Keratinocyte (primary cell): ENCODE measurements at regions not wholly inside any gene's neighbourhood (a gene's known extent, or its start where the extent isn't known, plus 50 kb on each side); places are given as distances from the start of the nearest gene placed in this dataset.

ENCODE experiments used
- DNase-seq: peaks from one replicate; pipeline ENCODE4 v3.0.0-alpha.2; 2011; ENCODE audit warnings: low read depth, missing footprints, low spot score
- FAIRE-seq: peaks from 2 replicates; lab custom pipeline; 2011; peaks lifted over from hg19 to GRCh38; lab: Jason Lieb, UNC
- H2AFZ ChIP-seq: 2 replicates; pipeline ENCODE4 v1.6.0; 2012; ENCODE audit warnings: low read length, control low read depth, inconsistent platforms; ENCODE audit not compliant: control insufficient read depth
- H3K27ac ChIP-seq: 2 replicates; pipeline ENCODE4 v1.5.1; 2011; ENCODE audit warnings: low read length; ENCODE audit not compliant: control insufficient read depth, insufficient read depth
- H3K27me3 ChIP-seq: 3 replicates; pipeline ENCODE4 v1.6.0; 2011; ENCODE audit warnings: low read length; ENCODE audit not compliant: control insufficient read depth, insufficient read depth; ENCODE audit errors: extremely low read depth
- H3K36me3 ChIP-seq, 2 experiments: 2 replicates in 1 of 2; 3 replicates in 1 of 2; pipeline ENCODE4 v1.5.1; 2011; ENCODE audit warnings: low read length in 2 of 2, mild to moderate bottlenecking in 1 of 2; ENCODE audit not compliant: control insufficient read depth in 2 of 2, insufficient read depth in 2 of 2; ENCODE audit errors: extremely low read depth in 1 of 2
- H3K4me1 ChIP-seq: 3 replicates; pipeline ENCODE4 v1.5.1; 2011; ENCODE audit warnings: low read length; ENCODE audit not compliant: control insufficient read depth, insufficient read depth; ENCODE audit errors: extremely low read depth
- H3K4me2 ChIP-seq: 3 replicates; pipeline ENCODE4 v1.6.0; 2011; ENCODE audit warnings: low read depth, low read length; ENCODE audit not compliant: control insufficient read depth, insufficient read depth; ENCODE audit errors: extremely low read depth
- H3K4me3 ChIP-seq, 3 experiments: fragments of 200-600 bp in 1 of 3; sonication (generic) in 1 of 3; 2 replicates in 2 of 3; 3 replicates in 1 of 3; pipeline ENCODE4 v1.5.1; 2011 to 2016; ENCODE audit warnings: low read length in 3 of 3, mild to moderate bottlenecking in 3 of 3, control low read depth in 2 of 3, inconsistent platforms in 1 of 3, low read depth in 1 of 3, mixed read lengths in 1 of 3, mixed run types in 1 of 3, moderate library complexity in 1 of 3; ENCODE audit not compliant: control insufficient read depth in 2 of 3, insufficient read depth in 2 of 3; ENCODE audit errors: extremely low read depth in 1 of 3
- H3K79me2 ChIP-seq: 2 replicates; pipeline ENCODE4 v1.6.0; 2012; ENCODE audit warnings: low read length; ENCODE audit not compliant: control insufficient read depth, insufficient read depth
- H3K9ac ChIP-seq: 3 replicates; pipeline ENCODE4 v1.6.0; 2011; ENCODE audit warnings: low read length; ENCODE audit not compliant: control insufficient read depth, insufficient read depth; ENCODE audit errors: extremely low read depth
- H3K9me1 ChIP-seq: 3 replicates; pipeline ENCODE4 v1.6.0; 2011; ENCODE audit warnings: low read length; ENCODE audit not compliant: control insufficient read depth, insufficient read depth; ENCODE audit errors: extremely low read depth
- H3K9me3 ChIP-seq: 2 replicates; pipeline ENCODE4 v1.5.1; 2012; ENCODE audit warnings: low read depth, low read length; ENCODE audit not compliant: control insufficient read depth
- H4K20me1 ChIP-seq: 3 replicates; pipeline ENCODE4 v1.6.0; 2011; ENCODE audit warnings: low read length; ENCODE audit not compliant: control insufficient read depth, insufficient read depth; ENCODE audit errors: extremely low read depth
- EZH2 ChIP-seq: IDR thresholded peaks from one replicate; pipeline ENCODE4 v1.6.1; 2012; ENCODE audit warnings: inconsistent platforms, mild to moderate bottlenecking, low read length, moderate library complexity
- dilution Hi-C: fragments of 300-500 bp; cut with MboI; formaldehyde crosslinking; loops from one replicate; pipeline ENCODE4 v1.7.0; 2020; ENCODE audit warnings: low sequenced_read_pairs; ENCODE audit not compliant: extremely low pct_ligation_motif_present
- TF ChIP-seq, protein P1 (sequence below), 3 experiments: IDR thresholded peaks in 1 of 3; conservative IDR thresholded peaks in 1 of 3; optimal IDR thresholded peaks in 1 of 3; 2 replicates in 2 of 3; 3 replicates in 1 of 3; pipeline versions ENCODE3 to v1.5.1; 2011; ENCODE audit warnings: low read length in 3 of 3, mild to moderate bottlenecking in 3 of 3, moderate library complexity in 2 of 3, control low read depth in 1 of 3, inconsistent platforms in 1 of 3; ENCODE audit not compliant: insufficient read depth in 2 of 3; ENCODE audit errors: extremely low read depth in 1 of 3

DNA sequence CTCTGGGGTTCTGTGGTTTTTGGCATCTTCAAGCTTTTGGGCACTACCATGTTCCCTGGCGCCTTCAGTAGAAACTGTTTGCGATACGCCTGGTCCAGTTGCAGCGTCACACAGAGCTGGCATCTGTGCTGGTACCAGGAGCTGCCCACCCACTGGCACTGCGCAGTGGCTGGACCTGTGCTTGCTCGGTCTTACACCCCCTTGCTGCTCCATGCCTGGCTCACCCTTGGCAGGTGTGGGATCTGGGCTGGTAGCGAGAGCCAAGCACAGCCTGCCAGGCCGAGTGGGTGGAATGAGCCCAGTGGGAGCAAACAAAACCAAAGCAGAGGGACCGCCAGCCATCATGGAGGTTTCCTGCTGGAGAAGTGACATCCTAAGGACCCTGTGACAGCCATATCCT, 170.2 kb upstream of the IRX2 start:
- TF ChIP-seq EZH2, result no peak
- TF ChIP-seq, protein P1, sequence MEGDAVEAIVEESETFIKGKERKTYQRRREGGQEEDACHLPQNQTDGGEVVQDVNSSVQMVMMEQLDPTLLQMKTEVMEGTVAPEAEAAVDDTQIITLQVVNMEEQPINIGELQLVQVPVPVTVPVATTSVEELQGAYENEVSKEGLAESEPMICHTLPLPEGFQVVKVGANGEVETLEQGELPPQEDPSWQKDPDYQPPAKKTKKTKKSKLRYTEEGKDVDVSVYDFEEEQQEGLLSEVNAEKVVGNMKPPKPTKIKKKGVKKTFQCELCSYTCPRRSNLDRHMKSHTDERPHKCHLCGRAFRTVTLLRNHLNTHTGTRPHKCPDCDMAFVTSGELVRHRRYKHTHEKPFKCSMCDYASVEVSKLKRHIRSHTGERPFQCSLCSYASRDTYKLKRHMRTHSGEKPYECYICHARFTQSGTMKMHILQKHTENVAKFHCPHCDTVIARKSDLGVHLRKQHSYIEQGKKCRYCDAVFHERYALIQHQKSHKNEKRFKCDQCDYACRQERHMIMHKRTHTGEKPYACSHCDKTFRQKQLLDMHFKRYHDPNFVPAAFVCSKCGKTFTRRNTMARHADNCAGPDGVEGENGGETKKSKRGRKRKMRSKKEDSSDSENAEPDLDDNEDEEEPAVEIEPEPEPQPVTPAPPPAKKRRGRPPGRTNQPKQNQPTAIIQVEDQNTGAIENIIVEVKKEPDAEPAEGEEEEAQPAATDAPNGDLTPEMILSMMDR (optimal IDR thresholded peaks at IDR 0.05 in 1 of 3, IDR thresholded peaks at IDR 0.05 in 1 of 3, conservative IDR thresholded peaks at IDR 0.05 in 1 of 3; ENCODE audit: extremely low read depth in 1 of 3, insufficient read depth in 2 of 3, low read length in 3 of 3), result no peak
- Histone ChIP-seq H4K20me1 (no peaks in the 10 kb centered on the region), H3K9ac (no peak overlapping the region), H3K4me1 (no peaks in the 10 kb centered on the region), H3K79me2 (no peaks in the 10 kb centered on the region), H2AFZ (no peak overlapping the region), H3K4me3 (no peak overlapping the region), H3K36me3 (no peaks in the 10 kb centered on the region), H3K4me2 (no peak overlapping the region), H3K9me3 (peaks cover 8% of the 10 kb centered on the region), H3K9me1 (no peaks in the 10 kb centered on the region), H3K27ac (no peak overlapping the region), H3K27me3 (no peaks in the 10 kb centered on the region)
- dilution Hi-C loops, result no loop called here
- DNase-seq (no peak), FAIRE-seq (no peak)

DNA sequence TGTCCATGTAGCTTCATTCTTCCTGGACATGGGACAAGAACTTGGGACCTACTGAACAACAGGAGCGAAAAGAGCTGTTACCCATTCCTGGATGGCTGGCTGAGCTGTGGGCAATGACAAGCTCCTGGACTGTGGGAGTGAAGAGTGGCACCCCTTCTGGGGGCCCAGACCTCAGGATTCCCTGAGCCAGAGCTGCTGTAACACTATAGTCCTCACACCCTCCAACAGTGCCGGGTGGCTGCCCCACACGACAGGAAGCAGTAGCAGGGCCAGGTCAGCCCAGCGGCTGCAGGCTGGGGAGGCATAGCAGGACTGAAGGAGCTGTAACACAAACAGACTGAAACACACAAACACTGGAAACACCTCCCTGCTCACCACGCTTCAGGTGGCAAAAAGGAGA, 169.7 kb upstream of the IRX2 start:
- H3K9me3 ChIP-seq, result peaks cover 8% of the 10 kb centered on the region
- H4K20me1 ChIP-seq, result no peaks in the 10 kb centered on the region
- no peak overlapping the region for H3K9ac ChIP-seq
- no peak overlapping the region for H3K4me2 ChIP-seq
- H3K4me3 ChIP-seq, result no peak overlapping the region
- H3K4me1 ChIP-seq, result no peaks in the 10 kb centered on the region
- no peak overlapping the region for H3K27ac ChIP-seq
- H3K9me1 ChIP-seq, result no peaks in the 10 kb centered on the region
- no peaks in the 10 kb centered on the region for H3K36me3 ChIP-seq
- H2AFZ ChIP-seq, result no peak overlapping the region
- FAIRE-seq (no peak), DNase-seq (no peak)
- no peaks in the 10 kb centered on the region for H3K79me2 ChIP-seq
- TF ChIP-seq, protein P1 (optimal IDR thresholded peaks at IDR 0.05 in 1 of 3, IDR thresholded peaks at IDR 0.05 in 1 of 3, conservative IDR thresholded peaks at IDR 0.05 in 1 of 3; ENCODE audit: extremely low read depth in 1 of 3, insufficient read depth in 2 of 3, low read length in 3 of 3), result no peak
- TF ChIP-seq EZH2, result no peak
- no peaks in the 10 kb centered on the region for H3K27me3 ChIP-seq
- dilution Hi-C loops, result no loop called here
